IMR-90 (cell line): ENCODE measurements at regions not wholly inside any gene's neighbourhood (a gene's known extent, or its start where the extent isn't known, plus 50 kb on each side); places are given as distances from the start of the nearest gene placed in this dataset.

ENCODE experiments used
- RAD21 ChIP-seq: IDR thresholded peaks from 2 replicates; pipeline ENCODE4 v1.6.1; 2012; ENCODE audit warnings: low read length, improper control_type of control experiment
- TF ChIP-seq, protein P1 (sequence below): conservative IDR thresholded peaks from 2 replicates; pipeline ENCODE4 v1.5.1; 2012; ENCODE audit warnings: mild to moderate bottlenecking, low read depth, low read length, improper control_type of control experiment

DNA sequence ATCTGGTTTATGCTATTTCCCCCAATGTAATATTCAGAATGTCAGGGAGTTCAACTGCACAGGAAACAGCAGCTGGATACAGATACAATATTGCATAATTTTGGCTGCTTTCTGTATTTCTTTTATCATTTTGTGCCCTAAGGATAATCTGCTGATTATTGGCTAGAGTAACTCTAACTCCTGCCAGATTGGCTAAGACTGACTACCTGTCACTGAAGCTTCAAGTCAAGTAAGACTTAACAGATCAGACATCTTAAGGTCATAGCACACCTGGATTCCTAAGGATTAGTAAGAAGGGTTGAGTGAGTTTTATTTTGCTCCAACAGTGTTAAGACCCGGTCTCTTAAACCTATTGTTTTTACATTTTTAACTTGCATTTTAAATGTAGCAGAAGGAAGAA lies 136.8 kb downstream of the KLF8 start:
- TF ChIP-seq, protein P1, sequence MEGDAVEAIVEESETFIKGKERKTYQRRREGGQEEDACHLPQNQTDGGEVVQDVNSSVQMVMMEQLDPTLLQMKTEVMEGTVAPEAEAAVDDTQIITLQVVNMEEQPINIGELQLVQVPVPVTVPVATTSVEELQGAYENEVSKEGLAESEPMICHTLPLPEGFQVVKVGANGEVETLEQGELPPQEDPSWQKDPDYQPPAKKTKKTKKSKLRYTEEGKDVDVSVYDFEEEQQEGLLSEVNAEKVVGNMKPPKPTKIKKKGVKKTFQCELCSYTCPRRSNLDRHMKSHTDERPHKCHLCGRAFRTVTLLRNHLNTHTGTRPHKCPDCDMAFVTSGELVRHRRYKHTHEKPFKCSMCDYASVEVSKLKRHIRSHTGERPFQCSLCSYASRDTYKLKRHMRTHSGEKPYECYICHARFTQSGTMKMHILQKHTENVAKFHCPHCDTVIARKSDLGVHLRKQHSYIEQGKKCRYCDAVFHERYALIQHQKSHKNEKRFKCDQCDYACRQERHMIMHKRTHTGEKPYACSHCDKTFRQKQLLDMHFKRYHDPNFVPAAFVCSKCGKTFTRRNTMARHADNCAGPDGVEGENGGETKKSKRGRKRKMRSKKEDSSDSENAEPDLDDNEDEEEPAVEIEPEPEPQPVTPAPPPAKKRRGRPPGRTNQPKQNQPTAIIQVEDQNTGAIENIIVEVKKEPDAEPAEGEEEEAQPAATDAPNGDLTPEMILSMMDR = no peak
- no peak for TF ChIP-seq RAD21
